Ovary (tissue), 7 donors: ENCODE measurements at regions not wholly inside any gene's neighbourhood (a gene's known extent, or its start where the extent isn't known, plus 50 kb on each side); places are given as distances from the start of the nearest gene placed in this dataset.
"Not testable (repeated sequence)": the region's sequence is repeated elsewhere in the genome, so short reads cannot be mapped to it uniquely, and the experiment has no call there.

Experiments used
- DNase-seq, 5 donors: peaks; one replicate each; pipeline ENCODE4 v3.0.0-alpha.2; 2019 to 2020
- H3K27ac ChIP-seq, 2 donors: fragments of 200-600 bp; one replicate each; pipeline versions ENCODE4 v1.5.1 to v1.8.0; 2019 to 2022
- H3K27me3 ChIP-seq: fragments of 200-600 bp; one replicate; pipeline ENCODE4 v1.8.0; 2022
- H3K36me3 ChIP-seq: fragments of 200-600 bp; sonication (generic); one replicate; pipeline ENCODE4 v1.5.1; 2019
- H3K4me1 ChIP-seq: one replicate; pipeline ENCODE4 v1.8.1; 2013; ENCODE audit warnings: mild to moderate bottlenecking, moderate library complexity; ENCODE audit not compliant: insufficient read depth
- H3K4me3 ChIP-seq: fragments of 200-600 bp; sonication (generic); one replicate; pipeline ENCODE4 v1.5.1; 2017
- H3K9me3 ChIP-seq, 2 donors: fragments of 200-600 bp in 1 of 2; sonication (generic) in 1 of 2; one replicate each; pipeline versions ENCODE4 v1.5.1 to v1.8.1; 2013 to 2019; ENCODE audit warnings: mild to moderate bottlenecking in 1 of 2, moderate library complexity in 1 of 2
- CTCF ChIP-seq, 3 donors: fragments of 450-650 bp in 2 of 3; fragments of 200-600 bp in 1 of 3; IDR thresholded peaks; one replicate each; pipeline versions ENCODE4 v1.5.1 to v1.8.0; 2016 to 2022; ENCODE audit warnings: antibody characterized with exemption in 3 of 3, mild to moderate bottlenecking in 1 of 3
- EP300 ChIP-seq: sonication (generic); formaldehyde crosslinking; IDR thresholded peaks from one replicate; pipeline ENCODE4 v1.6.1; 2017; ENCODE audit warnings: antibody characterized with exemption
- POLR2A ChIP-seq: fragments of 450-650 bp; IDR thresholded peaks from one replicate; pipeline ENCODE4 v1.6.1; 2017; ENCODE audit warnings: antibody characterized with exemption, mild to moderate bottlenecking, moderate library complexity
- WGBS, 3 donors: extraction: QIAGEN DNeasy Blood & Tissue Kit in 1 of 3; methylation state at CpG; one replicate each; pipeline versions ENCODE4 v1.1.5 to v1.1.7; 2013 to 2017; 5-methylcytosine and 5-hydroxymethylcytosine counted together
- intact Hi-C, 4 donors: fragments of 100-400 bp; cut with DNase I; formaldehyde crosslinking; loops; one replicate each; pipeline versions ENCODE4 v1.11.0 to v1.15.1; 2022 to 2023
- donor health status: DM: no; HTN: no; CAD: no; lungs with moderate emphysema.
- donor health status: DM: no; HTN: no; CAD: no.
- donor health status: Bipolar disorder and iron deficiency.
- donor health status: DM: no; HTN: no; CAD: no.
- donor health status: DM: yes; HTN: yes; CAD: no.

GRCh38 chr10:94240901-94241300 is 121.8 kb downstream of the NOC3L start:
- Histone ChIP-seq H3K9me3 (no peaks in the 10 kb centered on the region), H3K27ac (no peak overlapping the region), H3K36me3 (no peaks in the 10 kb centered on the region), H3K4me1 (no peaks in the 10 kb centered on the region), H3K4me3 (no peak overlapping the region), H3K27me3 (no peaks in the 10 kb centered on the region)
- no peak for DNase-seq
- intact Hi-C loops, result no loop called here
- 26 to 34% (median 31%) methylated on average over 2 of the region's 2 CpGs for WGBS, 3 donors
- no peak for TF ChIP-seq EP300
- TF ChIP-seq CTCF (IDR thresholded peaks at IDR 0.05), result no peak
- no peak for TF ChIP-seq POLR2A

- DNase-seq, result no peak
- intact Hi-C loops, result no loop called here
- no peaks in the 10 kb centered on the region for H3K9me3 ChIP-seq
- H3K4me1 ChIP-seq, result peaks cover 2% of the 10 kb centered on the region
- WGBS, 3 donors, result 84 to 92% (median 88%) methylated on average over 2 of the region's 2 CpGs
- TF ChIP-seq CTCF (IDR thresholded peaks at IDR 0.05), result no peak
- H3K27ac ChIP-seq, result no peak overlapping the region
- H3K36me3 ChIP-seq, result no peaks in the 10 kb centered on the region
- no peak overlapping the region for H3K4me3 ChIP-seq
- H3K27me3 ChIP-seq, result no peaks in the 10 kb centered on the region
Measured at GRCh38 chr10:94251098-94251497, 111.6 kb downstream of the NOC3L start.

GRCh38 chr10:94251568-94251967 is 111.2 kb downstream of the NOC3L start:
- TF ChIP-seq CTCF (IDR thresholded peaks at IDR 0.05) (no peak), POLR2A (no peak), EP300 (no peak)

GRCh38 chr10:94257407-94257806 is 105.3 kb downstream of the NOC3L start:
- H3K4me1 ChIP-seq, DNase-seq, intact Hi-C loops, H3K4me3 ChIP-seq, H3K27ac ChIP-seq, H3K27me3 ChIP-seq, H3K36me3 ChIP-seq, H3K9me3 ChIP-seq: not testable (repeated sequence)
- WGBS, 3 donors, result 95 to 99% (median 97%) methylated on average over 4 to 6 of the region's 6 CpGs

More at GRCh38 chr10:94251568-94251967, 111.2 kb downstream of the NOC3L start:
- Histone ChIP-seq H3K27me3 (no peaks in the 10 kb centered on the region), H3K36me3 (no peaks in the 10 kb centered on the region), H3K9me3 (no peaks in the 10 kb centered on the region), H3K4me3 (no peak overlapping the region), H3K4me1 (peaks cover 3% of the 10 kb centered on the region), H3K27ac (no peak overlapping the region)
- intact Hi-C loops, result no loop called here
- 76 to 97% (median 94%) methylated on average over 1 of the region's 1 CpG for WGBS, 3 donors
- no peak for DNase-seq

GRCh38 chr10:94260455-94260854 is 102.3 kb downstream of the NOC3L start:
- no peaks in the 10 kb centered on the region for H3K36me3 ChIP-seq
- no peak for DNase-seq
- H3K9me3 ChIP-seq, result no peaks in the 10 kb centered on the region
- H3K4me1 ChIP-seq, result peaks cover 3% of the 10 kb centered on the region
- H3K27ac ChIP-seq, result no peak overlapping the region
- TF ChIP-seq CTCF (IDR thresholded peaks at IDR 0.05) (no peak), EP300 (no peak), POLR2A (no peak)
- H3K27me3 ChIP-seq, result no peaks in the 10 kb centered on the region
- intact Hi-C loops, result no loop called here
- H3K4me3 ChIP-seq, result no peak overlapping the region
